Adipocyte (in vitro differentiated cells): ENCODE measurements at regions not wholly inside any gene's neighbourhood (a gene's known extent, or its start where the extent isn't known, plus 50 kb on each side); places are given as distances from the start of the nearest gene placed in this dataset.

Source experiments
- DNase-seq: peaks from one replicate; pipeline ENCODE4 v3.0.0-alpha.2; 2015; ENCODE audit warnings: low read depth
- H3K27me3 ChIP-seq: replicated peaks from 2 replicates; pipeline ENCODE4 v1.7.0; 2013; ENCODE audit warnings: mild to moderate bottlenecking, low read length, moderate library complexity; ENCODE audit not compliant: control insufficient read depth, insufficient read depth
- H3K36me3 ChIP-seq: 2 replicates; pipeline ENCODE4 v1.7.0; 2013; ENCODE audit warnings: low read length, mild to moderate bottlenecking, moderate library complexity; ENCODE audit not compliant: control insufficient read depth, insufficient read depth, severe bottlenecking
- H3K4me1 ChIP-seq: 2 replicates; pipeline ENCODE4 v1.7.0; 2013; ENCODE audit warnings: mild to moderate bottlenecking, low read length, moderate library complexity; ENCODE audit not compliant: control insufficient read depth, insufficient read depth
- H3K4me3 ChIP-seq: 2 replicates; pipeline ENCODE4 v1.7.0; 2013; ENCODE audit warnings: mild to moderate bottlenecking, low read length, moderate library complexity
- H3K9ac ChIP-seq: 2 replicates; pipeline ENCODE4 v1.7.0; 2013; ENCODE audit warnings: mild to moderate bottlenecking, low read length, moderate library complexity
- H3K9me3 ChIP-seq: 2 replicates; pipeline ENCODE4 v1.7.0; 2013; ENCODE audit warnings: mild to moderate bottlenecking, low read length, moderate library complexity; ENCODE audit not compliant: control insufficient read depth

GRCh38 chr5:3518051-3518450 is 77.6 kb upstream of the IRX1 start:
- H3K9me3 ChIP-seq: no peaks in the 10 kb centered on the region
- H3K9ac ChIP-seq: no peak overlapping the region
- no peak for DNase-seq
- H3K4me1 ChIP-seq: no peaks in the 10 kb centered on the region
- no peaks in the 10 kb centered on the region for H3K36me3 ChIP-seq
- no peak overlapping the region for H3K4me3 ChIP-seq
- H3K27me3 ChIP-seq: no peaks in the 10 kb centered on the region

GRCh38 chr5:3517348-3517747 is 78.3 kb upstream of the IRX1 start:
- Histone ChIP-seq H3K4me3 (no peak overlapping the region), H3K27me3 (no peaks in the 10 kb centered on the region)
- no peak for DNase-seq

DNA sequence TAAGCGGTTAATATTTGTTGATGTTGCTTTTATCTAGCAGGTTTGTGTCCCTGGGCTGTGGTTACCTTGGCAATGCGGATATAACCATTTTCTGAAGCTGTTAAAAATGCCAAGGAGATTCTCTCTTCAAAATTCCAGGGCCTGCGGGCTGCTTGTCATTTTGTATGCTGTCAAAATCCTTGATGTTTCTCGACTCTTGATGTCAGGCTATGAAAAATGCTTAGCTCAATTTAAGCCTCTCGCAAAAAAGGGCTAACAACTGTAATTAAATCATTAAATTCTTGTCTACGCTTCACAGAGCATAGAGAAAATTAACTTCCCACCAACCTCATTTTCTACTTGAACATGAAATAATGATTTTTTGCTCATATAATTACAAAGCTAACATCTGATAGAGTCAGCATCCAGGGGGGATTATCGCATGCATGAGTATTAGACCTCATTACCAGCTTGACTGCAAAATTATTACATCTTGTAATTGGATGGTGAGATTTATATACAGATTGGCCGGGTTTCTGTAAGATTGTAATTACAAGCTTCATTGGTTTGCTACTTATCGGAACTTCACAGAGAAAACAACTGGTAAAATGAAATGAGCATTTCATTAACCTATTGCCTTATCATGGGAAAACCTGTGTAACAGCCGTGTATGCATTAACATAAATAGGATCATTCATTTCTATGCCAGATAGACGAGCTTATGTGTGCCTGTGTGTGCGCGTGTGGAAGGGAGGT is 83.1 kb upstream of the IRX1 start:
- no peak for DNase-seq

More at GRCh38 chr5:3517348-3517747, 78.3 kb upstream of the IRX1 start:
- H3K9me3 ChIP-seq: no peaks in the 10 kb centered on the region
- no peak overlapping the region for H3K9ac ChIP-seq
- no peaks in the 10 kb centered on the region for H3K4me1 ChIP-seq
- H3K36me3 ChIP-seq: no peaks in the 10 kb centered on the region

GRCh38 chr5:3511934-3512333 is 83.7 kb upstream of the IRX1 start:
- H3K4me3 ChIP-seq: no peak overlapping the region

More for the DNA sequence above, 83.1 kb upstream of the IRX1 start:
- H3K4me1 ChIP-seq: no peaks in the 10 kb centered on the region
- no peak overlapping the region for H3K9ac ChIP-seq
- no peak overlapping the region for H3K4me3 ChIP-seq
- no peaks in the 10 kb centered on the region for H3K9me3 ChIP-seq
- no peaks in the 10 kb centered on the region for H3K27me3 ChIP-seq
- H3K36me3 ChIP-seq: no peaks in the 10 kb centered on the region

GRCh38 chr5:3511519-3511918 is 84.1 kb upstream of the IRX1 start:
- no peak for DNase-seq
- Histone ChIP-seq H3K4me1 (no peaks in the 10 kb centered on the region), H3K4me3 (no peak overlapping the region), H3K36me3 (no peaks in the 10 kb centered on the region), H3K27me3 (no peaks in the 10 kb centered on the region), H3K9ac (no peak overlapping the region), H3K9me3 (no peaks in the 10 kb centered on the region)

More at GRCh38 chr5:3511934-3512333, 83.7 kb upstream of the IRX1 start:
- no peaks in the 10 kb centered on the region for H3K9me3 ChIP-seq
- no peak for DNase-seq
- no peak overlapping the region for H3K9ac ChIP-seq
- no peaks in the 10 kb centered on the region for H3K36me3 ChIP-seq
- H3K4me1 ChIP-seq: no peaks in the 10 kb centered on the region
- no peaks in the 10 kb centered on the region for H3K27me3 ChIP-seq

DNA sequence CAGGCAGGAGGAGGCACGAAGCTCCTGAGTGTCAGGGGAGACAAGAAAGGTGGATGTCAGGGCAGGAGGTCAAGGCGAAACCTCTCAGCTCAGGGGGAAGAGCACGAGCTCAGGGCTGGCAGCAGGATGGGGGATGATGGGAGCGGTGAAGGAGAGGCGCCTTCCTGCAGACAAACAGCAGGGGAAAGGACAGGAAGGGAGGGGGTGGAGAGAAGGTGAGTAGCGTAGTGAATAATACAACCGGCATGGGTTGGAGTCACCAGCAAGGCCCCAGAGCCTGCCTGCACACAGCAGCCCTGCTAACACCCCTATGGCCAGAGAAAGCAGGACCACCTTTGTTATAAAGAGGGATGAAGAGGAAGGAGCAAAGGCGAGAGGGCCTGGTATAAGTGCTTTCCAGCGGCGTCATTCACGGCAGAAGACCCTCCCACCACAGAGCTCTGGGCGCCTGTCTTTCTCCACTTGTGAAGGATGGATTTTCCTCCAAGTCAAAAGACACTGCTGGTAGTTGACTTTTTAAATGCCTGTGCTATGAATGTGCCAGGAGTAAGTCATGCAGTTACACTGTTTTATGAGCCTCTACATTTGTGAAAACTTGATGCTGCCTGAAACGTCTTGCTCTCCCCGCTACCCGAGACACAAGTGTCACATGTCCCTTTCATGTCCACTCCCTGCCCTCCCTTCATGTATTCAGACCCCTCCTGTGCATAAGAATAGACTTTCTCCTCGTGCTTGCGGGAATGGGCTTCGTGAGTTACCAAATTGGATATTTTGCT is 84.8 kb upstream of the IRX1 start:
- no peak for DNase-seq
- Histone ChIP-seq H3K27me3 (no peaks in the 10 kb centered on the region), H3K4me1 (no peaks in the 10 kb centered on the region), H3K36me3 (no peaks in the 10 kb centered on the region), H3K4me3 (no peak overlapping the region), H3K9ac (no peak overlapping the region), H3K9me3 (no peaks in the 10 kb centered on the region)

GRCh38 chr5:3509290-3509689 is 86.3 kb upstream of the IRX1 start:
- no peak for DNase-seq
- Histone ChIP-seq H3K27me3 (no peaks in the 10 kb centered on the region), H3K36me3 (no peaks in the 10 kb centered on the region), H3K9me3 (no peaks in the 10 kb centered on the region), H3K4me3 (no peak overlapping the region), H3K4me1 (no peaks in the 10 kb centered on the region), H3K9ac (no peak overlapping the region)

DNA sequence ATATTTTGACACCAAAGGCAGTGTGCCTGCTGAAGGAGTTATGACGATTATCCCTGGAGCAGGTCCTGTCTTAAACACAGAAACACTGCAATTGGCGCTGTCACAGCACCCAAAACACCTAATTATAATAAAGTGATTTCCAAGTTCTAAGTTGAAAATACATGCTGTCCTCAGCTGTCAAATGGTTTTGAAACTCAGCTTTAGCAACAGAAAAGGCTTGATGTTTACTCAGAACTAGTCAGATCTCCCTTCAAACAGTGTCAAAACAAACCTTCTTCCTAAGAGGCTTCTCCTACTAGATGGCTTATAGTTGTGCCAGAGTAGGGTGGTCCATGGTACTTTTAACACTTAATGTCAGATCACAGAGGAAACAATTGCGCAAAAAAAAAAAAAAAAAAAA is 87.2 kb upstream of the IRX1 start:
- Histone ChIP-seq H3K36me3 (no peaks in the 10 kb centered on the region), H3K9ac (no peak overlapping the region), H3K9me3 (no peaks in the 10 kb centered on the region), H3K4me1 (no peaks in the 10 kb centered on the region), H3K4me3 (no peak overlapping the region), H3K27me3 (no peaks in the 10 kb centered on the region)
- no peak for DNase-seq

GRCh38 chr5:3490957-3491507 is 104.6 kb upstream of the IRX1 start:
- Histone ChIP-seq H3K27me3 (no peaks in the 10 kb centered on the region), H3K4me3 (no peak overlapping the region), H3K4me1 (no peaks in the 10 kb centered on the region), H3K36me3 (no peaks in the 10 kb centered on the region), H3K9ac (no peak overlapping the region), H3K9me3 (no peaks in the 10 kb centered on the region)
- no peak for DNase-seq

DNA sequence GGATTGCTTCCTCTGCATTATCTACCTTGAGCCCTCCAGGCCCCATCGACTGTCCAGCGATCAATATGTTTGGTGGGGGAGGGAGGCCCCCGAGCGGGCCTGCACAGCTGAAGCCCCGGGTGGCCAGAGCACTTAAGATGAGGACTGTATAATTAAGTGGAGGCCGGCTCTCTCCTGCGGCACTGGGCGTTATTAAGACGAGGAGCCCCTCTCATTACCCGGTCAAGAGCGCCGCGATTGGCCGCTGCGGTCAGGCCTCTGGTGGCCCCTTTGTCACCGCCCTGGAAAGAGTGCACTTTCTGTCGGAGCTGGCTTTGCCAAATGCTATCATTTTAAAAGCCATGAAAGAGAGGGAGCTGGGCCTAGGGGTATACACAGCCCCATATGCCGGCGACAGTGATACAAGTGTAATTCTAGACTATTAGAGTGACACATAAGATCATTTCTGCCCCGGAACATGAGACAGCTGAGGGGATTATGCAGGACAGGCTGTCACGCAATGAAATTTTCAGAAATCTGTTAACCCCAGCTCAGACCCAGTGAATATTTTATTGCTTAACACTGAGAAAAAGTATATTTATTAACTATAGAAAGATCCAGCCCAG is 106.3 kb upstream of the IRX1 start:
- Histone ChIP-seq H3K36me3 (no peaks in the 10 kb centered on the region), H3K27me3 (no peaks in the 10 kb centered on the region), H3K9ac (no peak overlapping the region), H3K9me3 (no peaks in the 10 kb centered on the region), H3K4me1 (no peaks in the 10 kb centered on the region), H3K4me3 (no peak overlapping the region)
- no peak for DNase-seq

DNA sequence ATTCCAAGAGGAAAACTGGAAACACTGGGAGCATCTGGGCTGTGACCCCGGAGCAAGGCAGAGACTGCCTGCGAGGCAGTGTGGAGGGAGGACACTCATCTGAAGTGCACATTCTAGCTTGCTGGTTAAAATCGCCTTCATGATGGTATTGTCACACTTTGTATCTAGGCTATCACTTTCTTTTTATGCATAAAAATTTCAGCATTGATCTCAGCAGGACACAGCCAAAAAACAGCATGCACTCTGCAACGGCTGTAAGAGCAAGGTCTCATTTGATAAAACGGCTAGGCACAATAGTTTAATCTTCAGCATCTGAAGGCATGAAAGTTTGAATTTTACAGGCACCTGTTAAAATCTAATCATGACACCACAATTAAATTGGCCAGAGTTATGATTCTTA is 110.8 kb upstream of the IRX1 start:
- Histone ChIP-seq H3K9ac (no peak overlapping the region), H3K36me3 (no peaks in the 10 kb centered on the region), H3K27me3 (no peaks in the 10 kb centered on the region), H3K9me3 (no peaks in the 10 kb centered on the region), H3K4me1 (no peaks in the 10 kb centered on the region), H3K4me3 (no peak overlapping the region)
- DNase-seq: no peak
